HG03571 (cell line): ENCODE measurements at regions not wholly inside any gene's neighbourhood (a gene's known extent, or its start where the extent isn't known, plus 50 kb on each side); places are given as distances from the start of the nearest gene placed in this dataset.

Experiments used
- ATAC-seq: cut with Tn5 transposase; IDR thresholded peaks from one replicate; pipeline ENCODE4 v1.9.1; 2021; ENCODE audit not compliant: unreplicated experiment

DNA sequence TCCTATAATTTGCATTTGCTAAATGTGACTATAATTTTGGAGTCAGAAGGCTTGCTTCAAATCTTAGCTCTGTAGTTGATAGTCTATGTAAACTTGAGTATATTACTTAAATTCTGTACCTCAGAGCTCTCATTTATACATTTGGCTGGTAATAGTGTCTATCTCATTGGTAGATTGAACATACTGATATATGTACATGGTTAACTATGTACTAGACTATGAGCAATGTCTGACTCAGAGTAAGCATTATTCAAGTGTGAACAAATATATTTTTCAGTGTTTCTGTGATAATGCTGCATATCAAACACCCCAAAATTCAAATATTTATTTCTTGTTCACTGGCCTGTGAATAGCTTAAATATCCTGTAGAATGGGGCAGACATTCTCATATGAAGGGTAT, 1568.9 kb upstream of the PABPC4L start:
- no peak for ATAC-seq

DNA sequence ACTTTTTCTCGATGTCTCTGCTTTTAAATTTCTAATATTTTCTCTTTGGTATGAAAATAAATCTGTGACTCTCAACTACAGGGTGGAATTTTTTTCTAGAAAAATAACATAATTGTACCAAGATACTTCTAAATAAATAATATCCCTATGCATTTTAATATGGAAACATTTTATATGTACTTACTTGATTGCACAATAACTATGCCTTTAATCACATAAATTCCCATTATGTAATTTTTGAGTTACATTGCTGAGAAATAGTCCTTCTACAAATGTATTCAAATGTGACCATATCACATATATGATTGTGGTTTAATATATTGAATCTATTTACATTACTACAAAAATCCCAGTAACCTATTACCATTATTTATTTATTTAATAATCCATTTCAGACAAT, 1543.3 kb upstream of the PABPC4L start:
- ATAC-seq: no peak

DNA sequence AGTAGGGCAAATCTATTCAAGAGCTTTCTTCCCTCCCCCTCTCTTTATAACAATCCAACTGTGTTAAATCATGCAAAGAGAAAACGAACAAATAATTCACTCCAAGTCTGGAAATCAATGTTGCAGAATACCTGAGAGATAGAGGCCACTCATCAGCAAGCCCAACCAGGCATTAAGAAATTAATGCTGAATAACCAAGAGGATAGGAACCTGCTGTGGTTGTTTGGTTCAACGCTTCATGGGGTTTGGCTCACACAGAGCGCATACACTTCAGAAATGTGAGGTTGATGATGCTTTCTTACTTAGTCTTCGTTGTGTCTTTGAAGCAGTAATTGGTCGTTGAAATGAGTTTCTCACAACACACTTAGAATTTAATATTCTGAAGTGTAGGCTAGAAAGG, 1540.0 kb upstream of the PABPC4L start:
- no peak for ATAC-seq

DNA sequence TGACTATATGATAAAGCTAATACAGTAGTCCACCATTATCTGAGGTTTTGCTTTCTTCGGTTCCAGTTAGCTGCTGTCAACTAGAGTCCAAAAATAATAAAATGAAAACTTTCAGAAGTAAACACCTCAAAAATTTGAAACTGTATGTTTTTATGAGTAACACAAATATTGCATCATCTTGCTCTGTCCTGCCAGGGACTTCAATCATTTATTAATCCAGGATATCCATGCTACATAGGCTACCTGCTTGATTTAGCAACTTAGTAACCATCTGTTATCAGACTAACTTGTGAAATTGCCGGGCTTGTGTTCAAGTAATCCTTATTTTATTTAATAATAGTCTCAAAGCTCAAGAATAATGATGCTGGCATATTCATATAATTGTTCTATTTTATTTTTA, 1537.8 kb upstream of the PABPC4L start:
- ATAC-seq: no peak

DNA sequence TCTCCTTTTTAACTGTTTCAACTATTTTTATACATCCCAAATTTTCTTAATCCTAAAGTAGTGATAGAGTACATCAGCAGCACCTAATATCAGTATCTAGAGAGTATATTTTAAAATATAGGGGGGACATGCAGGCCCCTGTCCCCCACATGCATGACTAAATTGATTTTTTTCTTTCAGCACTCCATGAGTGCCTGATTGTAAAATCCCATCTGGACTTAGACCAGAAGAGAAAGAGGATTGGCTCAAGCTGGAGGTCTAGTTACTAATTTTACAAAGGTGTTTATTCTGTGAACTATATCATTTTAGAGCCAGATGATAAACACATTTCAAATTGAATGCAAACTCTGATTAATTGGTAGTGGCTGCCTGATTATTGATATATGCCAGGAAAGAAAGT, 1533.9 kb upstream of the PABPC4L start:
- ATAC-seq: no peak

DNA sequence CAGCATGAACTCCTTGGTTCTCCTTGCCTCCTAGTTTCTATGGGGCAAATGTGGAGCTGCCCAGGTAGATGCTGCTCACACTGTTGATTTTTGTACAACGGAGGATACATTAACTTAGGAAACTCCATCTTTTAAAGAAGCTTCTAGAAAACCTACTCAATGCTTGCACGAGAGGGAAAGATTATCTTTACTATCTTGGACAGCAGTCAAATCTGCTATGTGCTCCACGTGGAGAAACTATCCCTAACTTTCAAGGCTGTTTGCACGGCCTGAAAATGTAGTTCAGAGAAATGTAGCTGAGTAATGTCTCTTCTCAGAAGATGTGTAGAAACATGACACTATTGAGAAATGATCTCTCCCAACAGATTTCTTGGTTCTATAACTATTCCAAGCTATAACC, 1530.9 kb upstream of the PABPC4L start:
- ATAC-seq: no peak

DNA sequence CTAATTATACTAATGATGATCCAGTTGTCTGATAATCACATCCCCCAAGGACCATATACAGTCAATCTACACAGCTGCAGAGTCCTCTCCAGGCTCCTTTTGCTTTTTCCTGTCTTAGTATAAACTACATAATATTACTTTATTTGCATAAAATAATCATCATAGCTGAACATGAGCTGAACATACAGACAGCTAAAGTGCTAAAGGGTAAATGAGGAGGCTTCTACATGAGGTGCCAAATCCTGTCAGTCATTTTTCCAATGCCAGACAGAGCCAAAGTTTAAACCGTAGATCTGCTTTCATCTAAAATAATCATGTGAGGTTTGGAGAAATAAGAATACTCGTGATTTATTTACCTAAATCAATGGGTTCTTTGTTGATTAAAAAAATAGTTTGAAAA, 1530.1 kb upstream of the PABPC4L start:
- ATAC-seq: no peak

DNA sequence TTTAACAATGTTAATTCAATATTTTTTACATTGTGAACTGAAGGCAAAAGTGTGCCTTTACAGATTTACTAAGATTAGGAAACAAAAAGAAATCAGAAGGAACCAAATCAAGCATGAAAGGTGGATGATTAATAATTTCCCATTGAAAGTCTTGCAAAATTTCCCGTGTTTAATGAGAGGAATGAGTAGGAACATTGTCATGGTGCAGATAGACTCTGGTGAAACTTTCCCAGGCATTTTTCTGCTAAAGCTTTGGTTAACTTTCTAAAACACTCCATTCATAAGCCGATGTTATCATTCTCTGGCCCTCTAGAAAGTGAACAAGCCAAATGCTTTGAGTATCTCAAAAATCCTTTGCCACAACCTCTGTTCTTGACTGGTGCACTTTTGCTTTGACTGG, 1522.8 kb upstream of the PABPC4L start:
- ATAC-seq: no peak

DNA sequence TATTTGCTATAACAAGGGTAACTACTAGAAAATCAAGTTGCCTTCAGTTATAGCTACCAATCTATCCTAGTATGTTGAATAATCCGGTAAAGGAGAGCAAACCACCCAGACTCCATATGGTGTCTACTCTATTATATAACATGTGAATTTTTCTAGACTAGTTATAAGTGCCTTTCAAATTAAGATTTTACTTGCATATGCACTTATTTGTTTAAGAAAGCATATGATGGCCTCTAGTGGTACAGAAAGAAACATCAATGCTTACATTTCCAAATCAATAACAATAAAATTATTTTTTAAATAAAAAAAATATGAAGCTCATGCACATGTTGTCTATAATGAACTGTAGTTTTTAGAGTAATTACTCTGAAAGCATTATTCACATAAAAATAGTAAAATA, 1516.4 kb upstream of the PABPC4L start:
- no peak for ATAC-seq

DNA sequence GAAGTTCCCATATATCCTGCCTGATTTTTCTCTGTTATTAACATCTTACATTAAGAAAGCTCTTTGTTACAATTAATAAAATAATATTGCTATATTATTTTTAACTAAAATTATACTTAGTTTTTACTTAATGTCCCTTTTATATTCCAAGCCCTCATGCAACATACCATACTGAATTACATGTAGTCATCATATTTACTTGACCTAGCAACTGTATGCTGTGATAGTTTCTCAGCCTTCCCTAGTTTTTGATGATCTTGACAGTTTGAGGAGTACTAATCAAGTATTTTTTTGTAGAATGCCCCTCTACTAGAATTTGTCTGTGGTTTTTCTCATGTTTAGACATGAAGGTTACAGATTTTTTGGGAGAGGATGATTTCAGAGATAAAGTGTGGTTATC, 1503.8 kb upstream of the PABPC4L start:
- ATAC-seq: no peak

DNA sequence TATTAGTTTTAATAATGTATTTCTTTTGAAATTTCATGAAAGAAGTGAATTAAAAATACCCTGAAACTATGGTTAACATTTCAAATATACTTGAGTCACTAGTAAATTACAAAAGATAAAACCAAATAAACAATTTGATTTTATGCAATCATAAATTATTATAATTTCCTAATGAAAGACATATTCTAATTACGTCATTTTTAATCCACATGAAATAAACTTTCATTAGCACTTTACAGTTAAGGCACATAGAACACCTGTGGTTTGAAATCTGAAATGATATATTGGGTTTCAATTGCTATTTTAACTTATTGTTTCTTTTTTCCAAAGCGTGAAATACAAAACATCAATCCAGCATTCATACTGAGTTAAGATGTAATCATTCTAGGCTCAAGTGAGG, 1492.5 kb upstream of the PABPC4L start:
- no peak for ATAC-seq

DNA sequence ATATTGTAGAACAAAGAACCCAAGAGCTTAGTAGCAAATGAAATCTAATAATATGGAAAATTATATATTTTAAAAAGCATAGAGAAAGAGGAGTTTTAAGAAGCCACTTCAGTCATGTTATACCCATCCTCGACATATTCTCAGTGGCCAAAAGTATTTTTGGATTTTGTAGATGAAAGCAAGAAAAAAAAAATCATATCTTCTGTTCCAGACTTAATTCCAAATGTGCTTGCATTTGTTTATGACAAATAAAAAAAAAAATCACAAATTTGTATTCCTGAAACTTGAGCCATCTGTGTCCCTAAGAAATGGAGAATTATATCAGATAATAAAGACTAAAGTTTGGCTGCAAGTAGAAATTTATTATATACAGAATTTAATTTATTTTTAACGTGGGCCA, 1482.4 kb upstream of the PABPC4L start:
- no peak for ATAC-seq

DNA sequence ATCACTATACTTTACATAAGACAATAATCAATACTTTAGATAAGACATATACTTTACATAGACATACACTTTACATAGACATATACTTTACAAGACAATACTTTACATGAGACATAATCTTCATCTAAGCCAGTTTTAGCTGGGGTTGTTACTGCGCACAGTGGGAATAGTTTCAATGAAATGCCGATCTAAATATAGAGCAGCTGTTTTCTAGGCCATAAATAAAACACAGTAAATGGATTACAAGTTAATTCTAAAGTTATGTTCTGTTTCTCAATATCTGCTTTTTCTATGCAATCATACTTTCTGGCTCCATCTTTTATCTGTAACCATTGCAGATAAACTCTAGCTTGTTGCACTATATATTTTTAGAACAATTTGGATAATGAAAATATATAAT, 1470.6 kb upstream of the PABPC4L start:
- ATAC-seq: no peak

DNA sequence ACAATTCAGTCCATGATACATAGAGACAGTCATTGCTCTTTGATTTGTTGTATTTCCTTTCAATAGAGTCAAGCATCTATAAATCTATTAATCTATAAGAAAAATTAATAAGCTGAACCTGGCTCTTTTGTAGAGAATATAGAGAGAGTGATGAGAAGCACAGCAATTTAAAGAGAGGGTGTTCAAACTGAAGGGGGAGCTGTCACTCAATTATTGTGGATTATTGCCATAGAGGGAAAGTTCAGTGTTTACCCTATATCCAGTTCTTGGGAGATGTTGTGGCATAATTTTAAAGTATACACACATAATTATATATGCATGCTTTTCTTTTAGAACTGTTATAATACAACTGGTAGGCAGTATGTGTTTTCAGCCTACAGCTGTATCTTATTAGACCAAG, 1469.0 kb upstream of the PABPC4L start:
- ATAC-seq: no peak
